Endothelial cell of umbilical vein (primary cell): ENCODE measurements at regions not wholly inside any gene's neighbourhood (a gene's known extent, or its start where the extent isn't known, plus 50 kb on each side); places are given as distances from the start of the nearest gene placed in this dataset.

Experiments
- BruUV-seq: library from RNA; stranded (reverse); fragments of 400-500 nt; replicated peaks from 2 replicates; lab custom pipeline; 2021; lab: Mats Ljungman, UMichigan
- CTCF ChIA-PET: fragments of 300-600, 350-600 bp; sonication (Branson Sonifier 250); formaldehyde crosslinking; loops from one replicate; lab custom pipeline; 2021; ENCODE audit warnings: antibody characterized with exemption, inconsistent platforms; lab: Charles Lee
- POLR2A ChIA-PET: fragments of 300-600, 350-600 bp; sonication (Branson Sonifier 250); formaldehyde crosslinking; loops from one replicate; lab custom pipeline; 2021; ENCODE audit warnings: antibody characterized with exemption, inconsistent platforms; lab: Charles Lee
- DNase-seq: peaks from one replicate; pipeline ENCODE4 v3.0.0-alpha.2; 2011; ENCODE audit warnings: low read depth, low spot score
- FAIRE-seq: peaks from 2 replicates; lab custom pipeline; 2011; peaks lifted over from hg19 to GRCh38; lab: Jason Lieb, UNC
- H2AFZ ChIP-seq: 2 replicates; pipeline ENCODE4 v1.6.0; 2012; ENCODE audit warnings: low read depth, low read length, control low read depth, inconsistent platforms
- H3K27ac ChIP-seq: 2 replicates; pipeline ENCODE4 v1.5.1; 2011; ENCODE audit warnings: low read depth, mild to moderate bottlenecking, control low read depth, low read length, moderate library complexity; ENCODE audit not compliant: insufficient read depth
- H3K27me3 ChIP-seq, 2 experiments: 2 replicates each; pipeline versions ENCODE4 v1.6.0 to v1.6.1; 2011; ENCODE audit warnings: low read length in 2 of 2, mixed read lengths in 1 of 2; ENCODE audit not compliant: control insufficient read depth in 2 of 2, insufficient read depth in 2 of 2
- H3K36me3 ChIP-seq, 2 experiments: 2 replicates in 1 of 2; 3 replicates in 1 of 2; pipeline ENCODE4 v1.5.1; 2011; ENCODE audit warnings: low read length in 2 of 2, mild to moderate bottlenecking in 1 of 2, moderate library complexity in 1 of 2; ENCODE audit not compliant: control insufficient read depth in 2 of 2, insufficient read depth in 2 of 2; ENCODE audit errors: extremely low read depth in 1 of 2
- H3K4me1 ChIP-seq: 3 replicates; pipeline ENCODE4 v1.5.1; 2011; ENCODE audit warnings: mild to moderate bottlenecking, low read length; ENCODE audit not compliant: control insufficient read depth, insufficient read depth; ENCODE audit errors: extremely low read depth
- H3K4me2 ChIP-seq: 2 replicates; pipeline ENCODE4 v1.6.1; 2011; ENCODE audit warnings: low read length, control low read depth, mixed read lengths; ENCODE audit not compliant: insufficient read depth
- H3K4me3 ChIP-seq, 3 experiments: fragments of 200-600 bp in 1 of 3; sonication (generic), shearing (Covaris generic) in 1 of 3; replicated peaks in 1 of 3; 2 replicates each; pipeline ENCODE4 v1.5.1; 2011 to 2016; ENCODE audit warnings: control low read depth in 3 of 3, low read length in 3 of 3, mild to moderate bottlenecking in 2 of 3, inconsistent platforms in 1 of 3, low read depth in 1 of 3, moderate library complexity in 1 of 3; ENCODE audit not compliant: insufficient read depth in 1 of 3
- H3K79me2 ChIP-seq: 2 replicates; pipeline ENCODE4 v1.6.0; 2012; ENCODE audit warnings: low read length, inconsistent platforms; ENCODE audit not compliant: control insufficient read depth, insufficient read depth
- H3K9ac ChIP-seq: replicated peaks from 2 replicates; pipeline ENCODE3; 2011; ENCODE audit warnings: low read length, control low read depth; ENCODE audit not compliant: insufficient read depth; ENCODE audit errors: extremely low read depth
- H3K9me1 ChIP-seq: replicated peaks from 3 replicates; pipeline ENCODE4 v1.6.0; 2011; ENCODE audit warnings: mild to moderate bottlenecking, low read length; ENCODE audit not compliant: control insufficient read depth, insufficient read depth; ENCODE audit errors: extremely low read depth
- H3K9me3 ChIP-seq: replicated peaks from 2 replicates; pipeline ENCODE4 v1.5.1; 2012; ENCODE audit warnings: low read length, inconsistent platforms; ENCODE audit not compliant: control insufficient read depth, insufficient read depth
- H4K20me1 ChIP-seq: replicated peaks from 2 replicates; pipeline ENCODE3; 2011; ENCODE audit warnings: mild to moderate bottlenecking, low read length; ENCODE audit not compliant: control insufficient read depth, insufficient read depth; ENCODE audit errors: extremely low read depth
- CTCF ChIP-seq, 2 donors: IDR thresholded peaks; 1 replicate in 1 of 2; 2 replicates in 1 of 2; pipeline ENCODE4 v1.5.1; 2011; ENCODE audit warnings: low read length in 2 of 2, mild to moderate bottlenecking in 2 of 2, moderate library complexity in 2 of 2, control low read depth in 1 of 2, inconsistent platforms in 1 of 2, low read depth in 1 of 2; ENCODE audit not compliant: insufficient read depth in 1 of 2; ENCODE audit errors: extremely low read depth in 1 of 2
- EZH2 ChIP-seq: IDR thresholded peaks from 2 replicates; pipeline ENCODE4 v1.6.1; 2012; ENCODE audit warnings: borderline replicate concordance, low read depth, mild to moderate bottlenecking, moderate library complexity, low read length, inconsistent platforms; ENCODE audit not compliant: severe bottlenecking
- FOS ChIP-seq: IDR thresholded peaks from 2 replicates; pipeline ENCODE4 v1.6.1; 2011; ENCODE audit warnings: mild to moderate bottlenecking, low read length, moderate library complexity, borderline replicate concordance; ENCODE audit not compliant: insufficient read depth
- GATA2 ChIP-seq: IDR thresholded peaks from 2 replicates; pipeline ENCODE4 v1.7.0; 2011; ENCODE audit warnings: low read depth, mild to moderate bottlenecking, moderate library complexity, mixed read lengths, low read length; ENCODE audit not compliant: insufficient read length, insufficient read depth
- JUN ChIP-seq: IDR thresholded peaks from 2 replicates; pipeline ENCODE4 v1.6.1; 2011; ENCODE audit warnings: borderline replicate concordance, low read depth; ENCODE audit not compliant: insufficient read length, insufficient read depth
- MYC ChIP-seq: IDR thresholded peaks from one replicate; pipeline ENCODE4 v1.6.1; 2011; ENCODE audit warnings: mild to moderate bottlenecking, low read depth, low read length
- POLR2AphosphoS5 ChIP-seq: IDR thresholded peaks from 2 replicates; pipeline ENCODE4 v1.6.1; 2012; ENCODE audit warnings: low read depth, mild to moderate bottlenecking, control low read depth, low read length, moderate library complexity; ENCODE audit not compliant: insufficient read depth
- dilution Hi-C: fragments of 300-500 bp; cut with MboI; formaldehyde crosslinking; loops from one replicate; pipeline ENCODE4 v1.15.0; 2019; ENCODE audit warnings: low sequenced_read_pairs; ENCODE audit not compliant: extremely low pct_ligation_motif_present
- intact Hi-C: fragments of 100-400 bp; cut with micrococcal nuclease; formaldehyde crosslinking; loops from one replicate; pipeline ENCODE4 v1.10.0; 2022
- TF ChIP-seq, protein P1 (sequence below): IDR thresholded peaks from 2 replicates; pipeline ENCODE4 v1.6.1; 2011; ENCODE audit not compliant: insufficient read depth, insufficient read length

GRCh38 chr22:22981670-22982571, 88.4 kb upstream of the GNAZ start:
- TF ChIP-seq MYC (no peak), EZH2 (no peak), JUN (no peak), POLR2AphosphoS5 (no peak), CTCF (IDR thresholded peaks at IDR 0.05; ENCODE audit: extremely low read depth in 1 of 2, insufficient read depth in 1 of 2, low read depth in 1 of 2, low read length in 2 of 2) (no peak), GATA2 (no peak), FOS (no peak)
- TF ChIP-seq, protein P1, sequence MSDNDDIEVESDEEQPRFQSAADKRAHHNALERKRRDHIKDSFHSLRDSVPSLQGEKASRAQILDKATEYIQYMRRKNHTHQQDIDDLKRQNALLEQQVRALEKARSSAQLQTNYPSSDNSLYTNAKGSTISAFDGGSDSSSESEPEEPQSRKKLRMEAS, result no peak
- intact Hi-C loops (no loop called here), dilution Hi-C loops (no loop called here)
- POLR2A ChIA-PET, result interaction anchor here (0.7 kb wide), 1 partner anchor 669 kb away, joined by 5 read pairs; no protein-coding TSS in a partner anchor
- H2AFZ ChIP-seq, result no peak overlapping the region
- DNase-seq, result no peak
- no peak for FAIRE-seq
- H3K4me1 ChIP-seq, result no peaks in the 10 kb centered on the region
- H3K9me3 ChIP-seq, result no peaks in the 10 kb centered on the region
- H3K27me3 ChIP-seq, result peaks cover 7 to 8% of the 10 kb centered on the region in 2 experiments
- no TSS peak for BruUV-seq
- CTCF ChIA-PET, result no interaction called here
- H3K36me3 ChIP-seq, result no peaks in the 10 kb centered on the region
- H3K27ac ChIP-seq, result no peak overlapping the region
- H3K4me2 ChIP-seq, result no peak overlapping the region
- no peak overlapping the region for H3K9ac ChIP-seq
- H3K79me2 ChIP-seq, result no peaks in the 10 kb centered on the region
- H4K20me1 ChIP-seq, result no peaks in the 10 kb centered on the region
- no peak overlapping the region for H3K4me3 ChIP-seq
- H3K9me1 ChIP-seq, result no peaks in the 10 kb centered on the region
